GM18499 (cell line): ENCODE measurements at regions not wholly inside any gene's neighbourhood (a gene's known extent, or its start where the extent isn't known, plus 50 kb on each side); places are given as distances from the start of the nearest gene placed in this dataset.
"Not testable (repeated sequence)": the region's sequence is repeated elsewhere in the genome, so short reads cannot be mapped to it uniquely, and the experiment has no call there.

Experiments
- ATAC-seq: cut with Tn5 transposase; IDR thresholded peaks from one replicate; pipeline ENCODE4 v1.9.1; 2021; ENCODE audit warnings: moderate number of reproducible peaks; ENCODE audit not compliant: insufficient read depth, unreplicated experiment

GRCh38 chr3:90054311-90054710 is 946.9 kb downstream of the EPHA3 start:
- no peak for ATAC-seq

GRCh38 chr3:90055666-90056065 is 948.2 kb downstream of the EPHA3 start:
- ATAC-seq = no peak

- ATAC-seq = no peak
Measured at GRCh38 chr3:90056281-90057032, 949.0 kb downstream of the EPHA3 start.

DNA sequence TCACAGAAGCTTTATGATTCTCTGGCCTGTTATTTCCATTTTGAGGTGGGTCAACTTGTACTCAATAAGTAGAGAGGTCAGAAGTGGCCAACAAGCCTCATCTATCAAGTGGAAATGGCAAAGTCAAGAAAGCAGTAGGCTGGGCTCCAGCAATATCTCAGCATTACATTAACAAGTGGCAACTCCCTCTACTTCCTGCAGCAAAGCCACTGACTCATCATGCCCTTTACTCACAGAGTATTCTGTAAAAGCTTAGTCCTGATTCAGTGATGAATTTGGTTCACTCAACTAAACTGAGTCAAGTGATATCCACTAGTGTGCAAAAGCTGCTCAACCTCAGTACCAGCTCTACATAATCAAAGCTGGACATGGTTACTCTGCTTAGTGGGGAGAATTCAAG is 954.6 kb downstream of the EPHA3 start:
- ATAC-seq = no peak

DNA sequence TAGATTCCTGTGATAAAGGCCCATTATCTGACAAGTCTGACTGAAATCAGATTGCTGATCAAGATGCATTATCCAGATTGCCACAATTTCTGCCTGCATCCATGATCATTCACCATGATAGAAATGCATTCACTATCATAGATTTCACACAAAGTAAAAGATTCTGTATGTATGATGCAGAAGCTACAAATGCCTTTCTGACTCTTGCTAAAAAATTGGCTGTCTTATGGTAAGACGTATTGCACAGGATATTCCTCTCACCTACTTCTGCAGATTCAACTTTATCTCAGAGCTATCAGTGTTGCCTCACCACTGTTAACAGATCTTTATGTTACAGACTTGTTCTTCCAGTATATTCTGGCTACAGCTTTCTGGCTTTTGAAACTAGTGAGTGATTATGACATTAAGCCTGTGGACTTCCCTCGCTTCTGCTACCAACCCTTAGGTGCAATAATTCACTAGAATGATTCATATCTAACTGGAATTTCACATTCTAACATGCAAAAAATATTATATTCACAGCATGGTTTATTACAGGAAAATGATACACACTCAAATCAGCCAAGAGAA is 955.3 kb downstream of the EPHA3 start:
- ATAC-seq = no peak

DNA sequence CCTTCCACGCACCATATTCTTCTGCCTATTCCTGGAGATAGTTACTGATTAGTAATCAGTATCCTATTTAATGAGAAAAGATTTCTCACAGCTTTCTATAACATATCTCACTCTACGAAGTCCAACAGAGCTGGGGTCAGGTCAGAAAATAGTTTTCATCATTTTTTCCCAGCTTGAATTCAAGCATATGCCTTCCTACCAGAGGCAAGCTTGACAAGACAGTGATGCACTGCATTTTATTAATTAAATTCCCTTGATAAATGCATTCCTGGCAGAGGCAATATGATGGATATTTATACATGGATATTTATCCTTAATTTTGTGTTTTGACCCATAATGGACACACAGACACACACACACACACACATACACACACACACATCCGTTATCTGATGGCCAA is 961.4 kb downstream of the EPHA3 start:
- ATAC-seq = no peak

DNA sequence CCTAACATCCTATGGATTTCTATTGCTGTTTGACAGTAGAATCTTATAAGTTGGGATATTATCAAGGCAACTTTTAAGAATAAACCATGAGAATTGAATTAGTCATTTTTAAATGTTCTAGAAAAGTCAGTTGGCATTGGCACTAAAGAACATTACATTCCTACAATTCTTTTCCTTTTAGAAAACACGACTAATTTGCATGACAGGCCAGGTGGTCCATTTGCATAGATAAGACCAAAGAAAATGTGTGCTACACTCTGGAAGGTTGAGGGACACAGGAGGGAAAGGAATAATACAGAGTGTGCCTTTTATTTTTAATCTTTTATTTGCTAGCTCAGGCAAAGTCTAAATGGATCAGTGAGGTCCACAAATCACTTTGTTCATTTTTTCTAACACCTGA is 962.3 kb downstream of the EPHA3 start:
- no peak for ATAC-seq

DNA sequence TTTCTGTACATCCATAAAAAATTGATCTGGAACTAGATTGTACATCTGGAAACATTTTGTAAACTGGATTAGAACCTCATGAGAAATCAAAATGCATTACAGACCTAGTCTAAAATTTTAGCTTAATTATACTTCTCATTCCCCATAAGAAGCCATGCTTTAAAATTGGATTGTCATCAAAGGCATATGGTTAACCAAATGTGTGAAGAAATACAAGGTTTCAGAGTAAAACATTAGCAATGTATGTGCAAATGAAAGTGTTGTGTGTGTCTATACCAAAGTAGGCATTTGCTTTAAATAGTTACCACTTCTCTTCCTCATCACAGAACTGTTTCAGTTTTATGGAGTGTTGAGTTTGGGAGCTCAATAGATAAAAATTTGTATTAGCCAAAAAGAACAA is 968.7 kb downstream of the EPHA3 start:
- no peak for ATAC-seq

- no peak for ATAC-seq
Measured at GRCh38 chr3:90080988-90081387, 973.6 kb downstream of the EPHA3 start.

GRCh38 chr3:90086297-90086696 is 978.9 kb downstream of the EPHA3 start:
- not testable (repeated sequence) for ATAC-seq

DNA sequence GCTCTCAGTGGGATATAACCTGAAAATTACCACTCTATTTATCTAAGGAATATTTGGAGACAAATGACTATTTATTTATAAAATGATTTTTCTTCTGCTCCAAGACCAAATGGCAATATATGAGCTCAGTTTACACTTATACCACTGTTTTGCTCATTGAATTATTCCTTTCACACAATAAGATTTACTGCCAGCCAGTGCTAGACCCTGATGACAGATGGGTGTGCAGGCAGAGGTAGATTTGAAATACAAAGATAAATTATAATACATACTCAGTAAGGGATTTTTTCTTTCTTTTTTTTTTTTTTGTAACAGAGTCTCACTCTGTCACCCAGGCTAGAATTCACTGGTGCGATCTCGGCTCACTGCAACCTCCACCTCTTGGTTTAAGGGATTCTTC is 980.3 kb downstream of the EPHA3 start:
- no peak for ATAC-seq

- ATAC-seq = no peak
Measured at GRCh38 chr3:90091549-90091948, 984.1 kb downstream of the EPHA3 start.

GRCh38 chr3:90092994-90093393 is 985.6 kb downstream of the EPHA3 start:
- no peak for ATAC-seq

DNA sequence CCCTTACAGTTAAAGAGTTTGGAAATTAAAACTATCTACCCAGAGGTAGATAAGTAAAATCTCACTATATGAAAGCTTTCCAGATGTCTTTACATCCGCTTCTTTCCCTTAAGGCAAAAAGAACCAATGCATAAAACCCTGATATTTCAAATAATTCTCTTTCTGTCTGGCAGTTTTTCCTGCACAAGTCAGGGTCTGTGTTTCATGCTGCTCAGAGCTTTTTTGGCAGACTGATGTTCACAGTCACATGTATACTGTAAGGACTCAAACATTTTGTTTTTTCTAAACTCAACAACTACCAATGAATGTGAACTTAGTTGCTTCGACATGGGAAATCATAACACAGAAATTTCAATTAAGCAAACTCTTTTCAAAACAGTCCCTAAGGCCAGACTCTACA is 988.4 kb downstream of the EPHA3 start:
- ATAC-seq = no peak

DNA sequence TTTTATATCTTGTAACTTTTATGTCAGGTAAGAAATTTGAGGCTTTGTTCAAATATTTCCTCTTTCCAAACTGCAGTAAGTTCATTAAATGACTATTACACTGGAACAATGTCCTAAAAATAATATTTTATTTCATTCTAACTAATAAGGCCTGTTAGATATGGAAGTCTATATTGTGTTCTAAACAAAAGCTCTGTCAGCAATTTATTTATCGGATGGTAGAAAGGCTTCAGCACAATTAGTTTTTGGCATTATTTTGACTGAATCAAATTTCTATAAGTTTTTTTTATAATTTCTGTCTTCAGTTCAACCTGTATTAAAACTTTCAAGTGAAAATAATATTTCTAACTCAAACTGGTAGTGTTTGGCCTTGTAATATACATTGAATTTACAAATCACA is 992.1 kb downstream of the EPHA3 start:
- no peak for ATAC-seq

GRCh38 chr3:90102146-90102545 is 994.7 kb downstream of the EPHA3 start:
- ATAC-seq = no peak

DNA sequence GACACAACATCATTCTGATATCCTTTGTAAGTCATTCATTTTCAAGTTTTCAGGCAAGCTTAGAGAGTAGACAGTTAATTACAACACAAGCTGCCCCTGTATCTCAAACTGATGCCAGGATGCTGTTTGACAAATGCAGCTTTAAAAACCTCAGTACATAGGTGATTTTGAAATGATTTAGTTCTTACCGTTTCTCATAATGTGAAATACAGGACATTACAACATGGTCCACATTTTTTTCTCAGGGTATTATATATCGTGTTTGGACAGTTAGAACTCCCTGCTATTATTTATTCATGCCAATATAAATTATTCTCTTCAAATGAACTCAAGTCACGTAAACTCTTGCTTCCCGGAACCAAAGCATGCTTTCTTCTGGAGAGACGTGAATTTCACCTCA is 1013.9 kb downstream of the EPHA3 start:
- no peak for ATAC-seq

- ATAC-seq = no peak
Measured at GRCh38 chr3:90128391-90128790, 1021.0 kb downstream of the EPHA3 start.

DNA sequence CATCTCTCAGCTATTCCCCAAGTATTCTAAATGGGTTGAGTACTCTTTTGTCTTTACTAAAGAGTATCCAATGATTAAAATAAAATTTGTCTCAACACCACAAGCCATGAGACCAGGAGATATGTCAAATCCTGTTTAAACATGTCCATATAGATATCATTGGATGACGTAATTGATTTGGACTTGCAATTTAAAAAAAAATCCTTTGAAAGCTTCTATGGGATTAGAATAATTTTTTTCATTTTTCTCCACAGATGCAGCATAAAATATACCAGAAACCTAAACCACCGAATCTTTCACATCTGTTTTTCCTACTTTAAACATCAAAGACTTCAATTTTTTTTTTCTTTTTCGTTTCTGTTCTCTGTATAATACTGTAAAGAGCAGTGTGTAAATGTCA is 1022.3 kb downstream of the EPHA3 start:
- ATAC-seq = no peak

- ATAC-seq = no peak
Measured at GRCh38 chr3:90132197-90132596, 1024.8 kb downstream of the EPHA3 start.

DNA sequence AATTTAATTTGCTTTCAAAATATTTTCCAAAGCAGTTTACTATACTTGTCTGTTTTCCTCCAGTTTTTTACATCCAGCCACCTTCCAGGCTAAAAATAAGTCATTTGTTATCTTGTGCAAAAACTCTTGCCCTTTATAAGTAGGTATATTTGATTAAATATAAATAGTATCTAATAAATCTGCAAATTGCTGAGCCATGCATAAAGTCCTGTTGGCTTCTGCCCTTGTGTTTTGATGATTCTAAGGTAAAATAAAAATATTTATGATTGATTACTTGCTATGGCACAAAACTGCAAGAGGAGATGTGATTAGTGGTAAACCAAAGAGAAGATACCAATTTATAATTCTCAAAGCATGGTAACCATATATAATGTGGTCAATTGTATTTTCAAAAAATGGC is 1026.7 kb downstream of the EPHA3 start:
- no peak for ATAC-seq

- no peak for ATAC-seq
Measured at GRCh38 chr3:90136456-90137191, 1029.2 kb downstream of the EPHA3 start.
